OCI-LY1 (cell line): ENCODE measurements at regions not wholly inside any gene's neighbourhood (a gene's known extent, or its start where the extent isn't known, plus 50 kb on each side); places are given as distances from the start of the nearest gene placed in this dataset.

ENCODE experiments used
- EZH2 ChIP-seq: fragments of 200-600 bp; sonication (generic), shearing (Covaris generic); IDR thresholded peaks from 2 replicates; pipeline ENCODE4 v1.8.0; 2017; ENCODE audit warnings: borderline replicate concordance, mixed run types, mild to moderate bottlenecking, antibody characterized with exemption, low read length, moderate library complexity, mixed read lengths
- TF ChIP-seq, protein P1 (sequence below): fragments of 200-600 bp; sonication (generic), shearing (Covaris generic); IDR thresholded peaks from 2 replicates; pipeline ENCODE4 v1.5.1; 2017; ENCODE audit warnings: mild to moderate bottlenecking, antibody characterized with exemption, low read length, moderate library complexity, mixed read lengths

DNA sequence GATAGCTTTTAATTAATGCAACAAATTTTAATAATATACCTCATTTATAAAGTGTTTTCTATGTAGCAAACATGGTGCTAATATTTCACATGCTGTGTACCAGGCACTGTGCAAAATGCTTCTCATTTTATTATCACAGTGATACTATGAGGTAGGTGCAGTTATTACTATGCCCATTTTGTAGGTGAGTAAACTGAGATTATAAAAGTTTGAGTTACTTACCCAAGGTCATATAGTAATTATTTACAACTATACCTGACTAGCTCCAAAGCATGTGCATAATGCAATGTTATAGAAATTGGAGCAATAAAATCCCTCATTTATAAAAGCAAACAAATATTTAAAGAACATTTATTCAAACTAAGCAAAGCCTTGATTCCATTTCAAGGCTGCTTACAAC, 54.5 kb upstream of the DCBLD2 start:
- TF ChIP-seq, protein P1, sequence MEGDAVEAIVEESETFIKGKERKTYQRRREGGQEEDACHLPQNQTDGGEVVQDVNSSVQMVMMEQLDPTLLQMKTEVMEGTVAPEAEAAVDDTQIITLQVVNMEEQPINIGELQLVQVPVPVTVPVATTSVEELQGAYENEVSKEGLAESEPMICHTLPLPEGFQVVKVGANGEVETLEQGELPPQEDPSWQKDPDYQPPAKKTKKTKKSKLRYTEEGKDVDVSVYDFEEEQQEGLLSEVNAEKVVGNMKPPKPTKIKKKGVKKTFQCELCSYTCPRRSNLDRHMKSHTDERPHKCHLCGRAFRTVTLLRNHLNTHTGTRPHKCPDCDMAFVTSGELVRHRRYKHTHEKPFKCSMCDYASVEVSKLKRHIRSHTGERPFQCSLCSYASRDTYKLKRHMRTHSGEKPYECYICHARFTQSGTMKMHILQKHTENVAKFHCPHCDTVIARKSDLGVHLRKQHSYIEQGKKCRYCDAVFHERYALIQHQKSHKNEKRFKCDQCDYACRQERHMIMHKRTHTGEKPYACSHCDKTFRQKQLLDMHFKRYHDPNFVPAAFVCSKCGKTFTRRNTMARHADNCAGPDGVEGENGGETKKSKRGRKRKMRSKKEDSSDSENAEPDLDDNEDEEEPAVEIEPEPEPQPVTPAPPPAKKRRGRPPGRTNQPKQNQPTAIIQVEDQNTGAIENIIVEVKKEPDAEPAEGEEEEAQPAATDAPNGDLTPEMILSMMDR: no peak
- TF ChIP-seq EZH2: no peak
